DMS53 (cell line): ENCODE measurements at regions not wholly inside any gene's neighbourhood (a gene's known extent, or its start where the extent isn't known, plus 50 kb on each side); places are given as distances from the start of the nearest gene placed in this dataset.

Experiments
- DNase-seq: peaks from one replicate; lab custom pipeline; 2025; lab: John Stamatoyannopoulos, UW

DNA sequence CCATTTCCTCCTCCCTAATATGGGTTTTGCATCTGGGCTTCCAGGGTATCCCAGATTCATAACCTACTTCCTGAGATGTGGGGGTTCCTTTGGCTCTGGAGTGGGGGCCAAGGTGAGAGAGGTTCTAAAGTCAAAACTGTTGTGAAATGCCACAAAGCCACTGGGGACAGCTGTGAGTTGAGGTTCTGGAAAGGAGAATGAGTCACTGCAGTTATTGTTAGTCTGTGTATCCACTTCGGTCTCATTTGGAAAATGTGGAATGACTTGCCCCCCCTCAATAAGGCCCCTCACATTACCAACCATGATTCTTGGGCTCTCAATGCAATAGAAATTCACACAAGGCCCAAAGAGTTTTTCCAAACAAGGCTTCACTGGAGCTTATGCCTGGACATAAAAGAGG lies 51.1 kb upstream of the LGALSL start:
- peak; percentile 43 for DNase-seq

DNA sequence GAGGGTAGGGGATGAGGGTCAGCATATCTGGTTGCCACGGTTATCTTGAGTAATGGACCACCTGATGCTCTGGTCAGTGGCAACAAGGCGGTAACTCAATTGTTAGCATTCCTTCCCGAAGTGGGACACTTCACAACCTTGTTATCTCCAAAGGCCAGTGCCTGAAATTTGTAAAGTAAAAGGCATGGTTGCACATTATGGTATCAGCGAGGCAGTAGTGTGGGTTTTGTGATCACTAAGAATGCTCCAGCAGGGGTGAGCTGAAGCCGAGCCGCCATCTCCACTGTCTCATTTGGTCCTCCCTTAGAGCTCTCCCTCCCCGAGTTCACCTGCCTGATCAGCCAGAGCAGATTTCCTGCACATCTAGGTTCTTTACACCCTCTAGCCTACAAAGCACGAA lies 50.5 kb upstream of the LGALSL start:
- DNase-seq = no peak

DNA sequence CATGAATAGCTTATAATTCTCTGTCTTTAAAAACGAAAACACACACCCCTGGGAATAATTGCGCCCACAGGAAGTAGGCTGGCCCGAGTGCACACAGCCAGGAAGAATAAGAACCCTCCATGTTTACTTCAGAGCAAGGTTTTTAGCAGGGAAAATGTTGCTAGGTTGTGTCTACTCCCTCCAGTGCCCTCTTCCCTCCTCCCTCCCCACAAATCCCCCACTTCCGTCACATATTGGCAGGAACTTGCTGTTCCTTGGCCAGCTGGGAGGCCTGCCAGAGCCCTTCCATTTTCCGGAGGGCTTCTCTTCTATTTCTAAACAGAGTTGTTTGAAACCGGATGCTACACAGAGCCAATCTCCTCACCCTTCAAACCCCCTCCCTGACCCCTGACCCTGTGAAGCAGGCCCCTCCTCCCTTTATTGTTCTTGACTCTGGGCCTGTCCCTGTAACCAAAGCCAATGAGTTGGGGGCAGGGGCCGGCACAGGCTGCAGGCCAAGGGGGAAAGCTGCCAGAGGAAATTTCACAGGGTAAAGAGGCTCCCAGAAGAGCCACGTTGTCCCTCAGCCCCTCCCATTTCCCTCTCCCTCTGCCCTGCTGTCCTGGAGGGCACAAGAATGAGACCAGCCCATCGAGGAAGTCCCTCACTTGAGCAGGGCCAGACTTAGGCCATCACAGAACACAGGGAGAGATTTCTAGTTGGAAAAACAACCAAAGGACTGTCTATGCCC lies 49.8 kb upstream of the LGALSL start:
- DNase-seq = no peak
